Erythroblast (primary cell): ENCODE measurements at regions not wholly inside any gene's neighbourhood (a gene's known extent, or its start where the extent isn't known, plus 50 kb on each side); places are given as distances from the start of the nearest gene placed in this dataset.
"Not testable (repeated sequence)": the region's sequence is repeated elsewhere in the genome, so short reads cannot be mapped to it uniquely, and the experiment has no call there.

Experiments used
- DNase-seq, 2 experiments: peaks; one replicate each; lab custom pipeline; 2025; lab: John Stamatoyannopoulos, UW
- GATA1 ChIP-seq: IDR thresholded peaks from 2 replicates; pipeline ENCODE4 v1.6.1; 2011; ENCODE audit warnings: low read depth, mild to moderate bottlenecking, control low read depth, low read length, moderate library complexity
- POLR2A ChIP-seq: IDR thresholded peaks from 2 replicates; pipeline ENCODE4 v1.6.1; 2011; ENCODE audit warnings: mild to moderate bottlenecking, low read length

DNA sequence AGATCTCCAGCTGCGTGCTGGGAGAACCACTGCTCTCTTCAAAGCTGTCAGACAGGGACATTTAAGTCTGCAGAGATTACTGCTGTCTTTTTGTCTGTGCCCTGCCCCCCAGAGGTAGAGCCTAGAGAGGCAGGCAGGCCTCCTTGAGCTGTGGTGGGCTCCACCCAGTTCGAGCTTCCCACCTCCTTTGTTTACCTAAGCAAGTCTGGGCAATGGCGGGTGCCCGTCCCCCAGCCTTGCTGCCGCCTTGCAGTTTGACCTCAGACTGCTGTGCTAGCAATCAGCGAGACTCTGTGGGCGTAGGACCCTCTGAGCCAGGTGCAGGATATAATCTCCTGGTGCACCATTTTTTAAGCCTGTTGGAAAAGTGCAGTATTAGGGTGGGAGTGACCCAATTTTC lies 128.6 kb downstream of the ACTR3 start:
- DNase-seq: not testable (repeated sequence)

GRCh38 chr2:114020668-114021067 lies 130.8 kb downstream of the ACTR3 start:
- no peak for TF ChIP-seq GATA1
- DNase-seq: no peak

DNA sequence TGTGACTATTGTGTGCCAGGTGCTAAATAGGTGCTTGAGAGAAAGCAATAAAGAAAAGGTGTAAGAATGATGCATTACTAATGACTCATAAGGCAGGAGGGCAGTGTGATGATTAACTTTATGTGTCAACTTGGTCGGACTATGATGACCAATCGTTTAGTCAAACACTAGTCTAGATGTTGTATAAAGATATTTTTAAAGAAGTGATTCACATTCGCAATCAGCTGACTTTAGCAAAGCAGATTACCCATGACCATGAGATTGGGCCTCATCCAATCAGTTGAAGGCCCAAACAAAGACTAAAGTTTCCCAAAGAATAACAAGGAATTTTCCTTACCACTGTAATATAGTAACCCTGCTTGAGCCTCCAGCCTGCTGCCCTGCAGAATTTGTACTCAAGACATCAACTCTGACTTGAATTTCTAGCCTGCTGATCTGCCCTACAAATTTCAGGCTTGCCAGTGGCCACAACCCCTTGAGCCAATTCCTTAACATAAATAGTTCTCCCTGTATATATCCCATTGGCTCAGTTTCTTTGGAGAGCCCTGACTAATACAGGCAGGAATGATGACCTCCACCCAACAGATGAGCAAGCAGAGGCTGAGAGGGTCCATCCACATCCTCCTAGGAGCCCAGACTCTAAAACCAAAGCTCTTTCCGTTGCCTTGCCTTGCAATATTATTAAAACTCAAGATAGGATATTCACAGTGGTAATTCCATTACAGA lies 132.6 kb downstream of the ACTR3 start:
- no peak for DNase-seq
- no peak for TF ChIP-seq POLR2A

- no peak for TF ChIP-seq GATA1
- TF ChIP-seq POLR2A: no peak
- DNase-seq: no peak
These were observed 134.4 kb downstream of the ACTR3 start for GRCh38 chr2:114024326-114024725.

DNA sequence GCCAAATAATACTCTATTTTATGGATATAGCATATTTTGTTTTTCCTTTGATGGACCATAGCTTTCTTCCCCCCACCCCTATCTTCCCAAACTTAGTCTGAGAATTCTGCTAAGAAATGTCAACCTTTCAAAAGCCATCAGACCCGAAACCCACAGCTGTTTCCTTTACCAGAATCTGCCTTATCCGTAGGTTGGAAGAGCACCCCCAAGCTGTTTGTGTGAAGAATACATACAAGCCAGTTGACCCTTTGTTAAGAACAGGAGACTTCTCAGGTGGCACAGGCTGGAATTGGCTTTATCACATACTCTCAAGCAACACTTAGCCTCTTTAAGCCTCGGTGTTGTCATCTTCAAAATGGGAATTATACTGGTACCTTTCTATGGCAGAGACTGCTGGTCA lies 135.1 kb downstream of the ACTR3 start:
- TF ChIP-seq GATA1: no peak
- TF ChIP-seq POLR2A: no peak
- no peak for DNase-seq

DNA sequence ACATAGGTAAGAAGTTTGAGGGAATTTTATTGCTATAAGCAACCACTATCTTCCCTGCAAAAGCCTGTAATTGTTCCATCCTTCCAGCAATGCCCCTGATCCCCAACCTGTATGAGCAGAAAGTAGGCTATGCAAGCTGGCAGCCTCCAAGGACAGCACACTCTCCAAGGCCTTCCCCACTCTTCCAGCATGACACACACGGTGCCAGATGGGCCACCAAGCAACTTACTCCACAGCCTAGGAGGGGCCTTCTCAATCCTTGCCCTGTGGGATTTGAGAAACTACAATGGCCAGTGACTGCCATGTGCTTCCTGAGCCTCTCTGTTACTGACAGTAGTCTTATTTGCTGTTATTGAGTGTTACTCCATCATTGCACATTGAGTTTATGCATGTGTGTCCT lies 137.5 kb downstream of the ACTR3 start:
- TF ChIP-seq POLR2A: no peak
- no peak for TF ChIP-seq GATA1
- no peak for DNase-seq

DNA sequence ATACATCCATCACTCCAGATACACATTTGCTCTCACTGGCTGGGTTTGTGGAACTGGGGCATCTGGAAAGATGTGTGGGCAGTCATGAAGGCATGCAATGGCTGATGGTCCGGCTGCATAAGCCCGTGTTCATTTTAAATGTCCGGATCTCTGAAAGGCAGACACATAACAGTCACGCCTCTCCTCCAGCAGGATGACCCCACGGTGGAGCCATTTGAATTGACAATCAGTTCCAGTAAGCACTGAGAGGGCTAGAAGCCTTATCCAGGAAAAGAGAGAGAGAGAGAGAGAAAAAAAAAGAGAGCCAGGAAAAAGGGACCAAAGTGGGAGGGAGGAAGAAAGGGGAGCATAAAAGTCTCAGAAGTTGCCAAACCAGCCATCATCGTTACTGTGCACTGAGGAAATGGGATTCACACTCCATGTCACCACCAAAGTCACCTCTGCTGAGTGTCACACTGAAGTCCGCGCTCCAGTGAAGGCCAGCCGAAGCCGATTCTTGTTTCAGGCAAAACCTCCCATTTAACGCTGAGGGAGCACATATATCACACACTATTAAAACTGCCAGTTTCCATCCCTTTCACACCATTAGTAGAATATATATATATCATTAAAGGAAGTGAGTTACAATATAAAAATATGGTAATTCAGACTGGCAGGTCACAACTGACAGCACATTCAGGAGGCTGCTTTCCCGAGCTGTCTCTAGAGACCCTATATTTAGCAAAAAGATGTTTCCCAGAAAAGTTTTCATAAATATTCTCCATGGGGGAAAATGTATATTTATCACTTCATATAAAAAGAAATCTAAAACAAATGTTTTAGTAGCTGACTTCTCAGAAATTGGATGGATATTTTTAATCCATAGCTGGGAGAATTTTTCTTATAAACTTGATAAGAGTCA lies 142.0 kb downstream of the ACTR3 start:
- no peak for TF ChIP-seq GATA1
- TF ChIP-seq POLR2A: no peak
- no peak for DNase-seq

GRCh38 chr2:114032705-114033104 lies 142.8 kb downstream of the ACTR3 start:
- TF ChIP-seq GATA1: no peak
- TF ChIP-seq POLR2A: no peak
- no peak for DNase-seq

GRCh38 chr2:114034742-114035141 lies 144.9 kb downstream of the ACTR3 start:
- DNase-seq: no peak
- TF ChIP-seq POLR2A: no peak
- no peak for TF ChIP-seq GATA1

DNA sequence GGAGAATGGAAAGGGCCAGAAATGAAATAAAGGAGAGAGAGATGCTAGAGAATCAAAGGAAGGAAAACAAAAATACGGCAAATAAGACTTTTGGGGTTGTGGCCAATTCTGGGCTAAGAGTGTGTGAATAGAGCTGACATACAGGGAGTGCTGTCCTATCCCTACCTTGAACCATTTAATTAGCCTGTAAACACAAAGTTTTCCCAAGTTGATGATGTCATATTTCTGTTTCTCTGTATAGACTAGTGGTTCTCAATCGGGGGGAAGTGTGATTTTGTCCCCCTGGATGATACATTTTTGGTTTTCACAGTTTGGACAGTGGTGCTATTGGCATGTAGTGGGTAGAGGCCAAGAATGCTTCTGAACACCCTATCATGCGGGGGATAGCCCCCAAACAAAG lies 148.8 kb downstream of the ACTR3 start:
- no peak for DNase-seq
- TF ChIP-seq POLR2A (no peak), GATA1 (no peak)

DNA sequence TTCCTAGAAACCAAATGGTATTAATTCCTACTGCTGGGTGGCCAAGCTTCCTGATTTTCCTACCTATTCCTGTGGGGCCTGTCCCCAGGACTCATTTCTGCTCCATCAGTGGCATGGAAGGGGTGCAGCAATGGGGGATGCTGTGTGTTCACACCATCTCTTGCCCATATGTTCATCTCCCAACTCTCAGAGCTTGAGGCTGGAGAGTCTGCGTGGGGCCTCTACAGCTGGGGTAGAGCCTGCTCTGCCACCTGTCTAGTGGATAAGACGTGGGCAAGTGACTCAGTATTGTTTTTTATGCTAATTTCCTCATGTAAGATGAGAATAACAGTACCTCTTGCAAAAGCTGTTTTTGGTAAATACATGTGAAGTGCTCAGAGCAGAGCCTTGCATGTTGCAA lies 149.8 kb downstream of the ACTR3 start:
- no peak for DNase-seq

GRCh38 chr2:114040826-114041225 lies 150.9 kb downstream of the ACTR3 start:
- no peak for DNase-seq
- TF ChIP-seq GATA1 (no peak), POLR2A (no peak)

More for the DNA sequence above, 149.8 kb downstream of the ACTR3 start:
- no peak for TF ChIP-seq POLR2A

GRCh38 chr2:114044985-114045384 lies 155.1 kb downstream of the ACTR3 start:
- no peak for DNase-seq
- TF ChIP-seq POLR2A (no peak), GATA1 (no peak)

- no peak for DNase-seq
- TF ChIP-seq POLR2A (no peak), GATA1 (no peak)
These were observed 156.5 kb downstream of the ACTR3 start for GRCh38 chr2:114046373-114046772.
